ENCODE measurements at regions not wholly inside any gene's neighbourhood (a gene's known extent, or its start where the extent isn't known, plus 50 kb on each side); places are given as distances from the start of the nearest gene placed in this dataset.
"Not testable (repeated sequence)": the region's sequence is repeated elsewhere in the genome, so short reads cannot be mapped to it uniquely, and the experiment has no call there.

- no peak for DNase-seq
Measured at GRCh38 chr5:40274568-40274967, 405.1 kb upstream of the PTGER4 start.

- no peak for DNase-seq
Measured at GRCh38 chr5:40273936-40274335, 405.8 kb upstream of the PTGER4 start.

GRCh38 chr5:40271476-40271875 lies 408.2 kb upstream of the PTGER4 start:
- DNase-seq = no peak

- DNase-seq = no peak
Measured at GRCh38 chr5:40270274-40270845, 409.4 kb upstream of the PTGER4 start.

GRCh38 chr5:40268088-40268487 lies 411.6 kb upstream of the PTGER4 start:
- no peak for DNase-seq

GRCh38 chr5:40266952-40267351 lies 412.8 kb upstream of the PTGER4 start:
- no peak for DNase-seq

- DNase-seq = no peak
Measured at GRCh38 chr5:40261984-40262383, 417.7 kb upstream of the PTGER4 start.

- no peak for DNase-seq
Measured at GRCh38 chr5:40260361-40260760, 419.4 kb upstream of the PTGER4 start.

GRCh38 chr5:40258222-40258621 lies 421.5 kb upstream of the PTGER4 start:
- no peak for DNase-seq

GRCh38 chr5:40240671-40241070 lies 439.0 kb upstream of the PTGER4 start:
- no peak for DNase-seq

GRCh38 chr5:40240111-40240510 lies 439.6 kb upstream of the PTGER4 start:
- no peak for DNase-seq

GRCh38 chr5:40238066-40238745 lies 441.5 kb upstream of the PTGER4 start:
- DNase-seq = no peak

GRCh38 chr5:40235471-40236400 lies 444.0 kb upstream of the PTGER4 start:
- no peak for DNase-seq

GRCh38 chr5:40233268-40233667 lies 446.4 kb upstream of the PTGER4 start:
- DNase-seq = no peak

- no peak for DNase-seq
Measured at GRCh38 chr5:40227931-40228330, 451.8 kb upstream of the PTGER4 start.

- DNase-seq = no peak
Measured at GRCh38 chr5:40227366-40227765, 452.3 kb upstream of the PTGER4 start.

GRCh38 chr5:40226906-40227305 lies 452.8 kb upstream of the PTGER4 start:
- DNase-seq = no peak

- not testable (repeated sequence) for DNase-seq
Measured at GRCh38 chr5:40225147-40225546, 454.6 kb upstream of the PTGER4 start.

GRCh38 chr5:40224421-40224820 lies 455.3 kb upstream of the PTGER4 start:
- DNase-seq = no peak

- no peak for DNase-seq
Measured at GRCh38 chr5:40223884-40224402, 455.8 kb upstream of the PTGER4 start.

- DNase-seq = no peak
Measured at GRCh38 chr5:40221796-40222195, 457.9 kb upstream of the PTGER4 start.

GRCh38 chr5:40221255-40221654 lies 458.5 kb upstream of the PTGER4 start:
- DNase-seq = no peak

- DNase-seq = no peak
Measured at GRCh38 chr5:40220260-40220659, 459.5 kb upstream of the PTGER4 start.

GRCh38 chr5:40217553-40217952 lies 462.2 kb upstream of the PTGER4 start:
- no peak for DNase-seq
